Esophagus squamous epithelium (tissue), 4 donors: ENCODE measurements at regions not wholly inside any gene's neighbourhood (a gene's known extent, or its start where the extent isn't known, plus 50 kb on each side); places are given as distances from the start of the nearest gene placed in this dataset.
"Not testable (repeated sequence)": the region's sequence is repeated elsewhere in the genome, so short reads cannot be mapped to it uniquely, and the experiment has no call there.

Source experiments
- POLR2A ChIP-seq, 4 donors: fragments of 450-650 bp; IDR thresholded peaks; one replicate each; pipeline ENCODE4 v1.6.1; 2017; ENCODE audit warnings: antibody characterized with exemption in 4 of 4, mild to moderate bottlenecking in 4 of 4, moderate library complexity in 3 of 4
- TF ChIP-seq, protein P1 (sequence below), 6 experiments: fragments of 450-650 bp in 4 of 6; fragments of 200-600 bp in 2 of 6; sonication (generic) in 2 of 6; IDR thresholded peaks; one replicate each; pipeline ENCODE4 v1.5.1; 2016 to 2019; ENCODE audit warnings: antibody characterized with exemption in 6 of 6, mild to moderate bottlenecking in 4 of 6, moderate library complexity in 4 of 6

- TF ChIP-seq, protein P1, sequence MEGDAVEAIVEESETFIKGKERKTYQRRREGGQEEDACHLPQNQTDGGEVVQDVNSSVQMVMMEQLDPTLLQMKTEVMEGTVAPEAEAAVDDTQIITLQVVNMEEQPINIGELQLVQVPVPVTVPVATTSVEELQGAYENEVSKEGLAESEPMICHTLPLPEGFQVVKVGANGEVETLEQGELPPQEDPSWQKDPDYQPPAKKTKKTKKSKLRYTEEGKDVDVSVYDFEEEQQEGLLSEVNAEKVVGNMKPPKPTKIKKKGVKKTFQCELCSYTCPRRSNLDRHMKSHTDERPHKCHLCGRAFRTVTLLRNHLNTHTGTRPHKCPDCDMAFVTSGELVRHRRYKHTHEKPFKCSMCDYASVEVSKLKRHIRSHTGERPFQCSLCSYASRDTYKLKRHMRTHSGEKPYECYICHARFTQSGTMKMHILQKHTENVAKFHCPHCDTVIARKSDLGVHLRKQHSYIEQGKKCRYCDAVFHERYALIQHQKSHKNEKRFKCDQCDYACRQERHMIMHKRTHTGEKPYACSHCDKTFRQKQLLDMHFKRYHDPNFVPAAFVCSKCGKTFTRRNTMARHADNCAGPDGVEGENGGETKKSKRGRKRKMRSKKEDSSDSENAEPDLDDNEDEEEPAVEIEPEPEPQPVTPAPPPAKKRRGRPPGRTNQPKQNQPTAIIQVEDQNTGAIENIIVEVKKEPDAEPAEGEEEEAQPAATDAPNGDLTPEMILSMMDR (IDR thresholded peaks at IDR 0.05), result not testable (repeated sequence)
- TF ChIP-seq POLR2A (IDR thresholded peaks at IDR 0.05), result not testable (repeated sequence)
Measured at GRCh38 chr16:32880009-32880408, 204.0 kb upstream of the TP53TG3 start.
